Urinary bladder (tissue), 3 donors: ENCODE measurements at regions not wholly inside any gene's neighbourhood (a gene's known extent, or its start where the extent isn't known, plus 50 kb on each side); places are given as distances from the start of the nearest gene placed in this dataset.
"Not testable (repeated sequence)": the region's sequence is repeated elsewhere in the genome, so short reads cannot be mapped to it uniquely, and the experiment has no call there.

Source experiments
- DNase-seq: peaks from one replicate; pipeline ENCODE4 v3.0.0-alpha.2; 2015; ENCODE audit errors: extremely low spot score
- H3K27ac ChIP-seq: one replicate; pipeline ENCODE4 v1.5.1; 2013; ENCODE audit warnings: low read depth, mild to moderate bottlenecking, moderate library complexity
- H3K36me3 ChIP-seq: one replicate; pipeline ENCODE4 v1.6.1; 2013; ENCODE audit warnings: mild to moderate bottlenecking, moderate library complexity; ENCODE audit not compliant: insufficient read depth
- H3K4me1 ChIP-seq: one replicate; pipeline ENCODE4 v1.6.1; 2013; ENCODE audit warnings: mild to moderate bottlenecking, moderate library complexity; ENCODE audit not compliant: insufficient read depth
- H3K4me3 ChIP-seq: one replicate; pipeline ENCODE4 v1.5.1; 2013; ENCODE audit warnings: low read depth, low read length
- WGBS: extraction: QIAGEN DNeasy Blood & Tissue Kit; methylation state at CpG from one replicate; pipeline ENCODE4 v1.1.7; 2013; 5-methylcytosine and 5-hydroxymethylcytosine counted together
- donor health status: healthy with polysubstance abuse.
- donor health status: healthy.

DNA sequence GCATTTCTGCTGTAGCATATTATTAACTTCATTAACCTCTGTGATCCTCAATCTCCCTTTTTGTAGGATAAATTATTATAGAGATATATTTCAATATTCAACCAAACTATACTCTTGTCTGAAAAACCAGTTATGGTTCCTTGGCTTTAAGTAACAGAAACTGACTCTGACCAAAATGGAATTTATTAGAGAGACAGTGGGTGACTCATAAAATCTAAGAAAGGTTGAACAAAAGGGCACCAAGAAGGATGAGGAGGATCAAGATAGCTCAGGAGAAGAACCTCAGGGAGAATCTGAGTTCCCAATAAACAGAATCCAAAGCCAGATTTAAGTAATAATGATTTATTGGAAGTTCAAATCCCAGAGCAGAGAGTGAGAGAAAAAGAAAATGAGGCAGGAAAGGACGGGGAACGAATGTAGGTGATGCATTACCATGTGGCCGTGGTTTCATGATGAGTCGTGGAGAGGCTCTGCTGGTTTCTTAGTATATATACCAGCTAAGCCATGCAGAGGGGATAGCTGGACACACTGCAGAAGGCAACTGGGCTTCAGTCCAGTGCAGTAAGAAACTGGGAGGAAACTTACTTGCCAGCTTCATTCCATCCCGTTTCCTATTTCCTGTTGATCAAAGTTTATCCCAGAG is 151.5 kb upstream of the GOT2 start:
- Histone ChIP-seq H3K4me3 (no peak overlapping the region), H3K4me1 (no peaks in the 10 kb centered on the region), H3K36me3 (no peaks in the 10 kb centered on the region), H3K27ac (no peak overlapping the region)
- no peak for DNase-seq
- WGBS = 70% methylated on average over 5 of the region's 5 CpGs

- DNase-seq = no peak
- Histone ChIP-seq H3K4me3 (no peak overlapping the region), H3K36me3 (no peaks in the 10 kb centered on the region), H3K27ac (no peak overlapping the region), H3K4me1 (no peaks in the 10 kb centered on the region)
These were observed 150.0 kb upstream of the GOT2 start for GRCh38 chr16:58884141-58884540.

GRCh38 chr16:58883131-58883530 is 149.0 kb upstream of the GOT2 start:
- no peak for DNase-seq
- no peaks in the 10 kb centered on the region for H3K4me1 ChIP-seq
- H3K4me3 ChIP-seq = no peak overlapping the region
- H3K36me3 ChIP-seq = no peaks in the 10 kb centered on the region
- H3K27ac ChIP-seq = no peak overlapping the region
- WGBS = 89% methylated on average over 3 of the region's 3 CpGs

DNA sequence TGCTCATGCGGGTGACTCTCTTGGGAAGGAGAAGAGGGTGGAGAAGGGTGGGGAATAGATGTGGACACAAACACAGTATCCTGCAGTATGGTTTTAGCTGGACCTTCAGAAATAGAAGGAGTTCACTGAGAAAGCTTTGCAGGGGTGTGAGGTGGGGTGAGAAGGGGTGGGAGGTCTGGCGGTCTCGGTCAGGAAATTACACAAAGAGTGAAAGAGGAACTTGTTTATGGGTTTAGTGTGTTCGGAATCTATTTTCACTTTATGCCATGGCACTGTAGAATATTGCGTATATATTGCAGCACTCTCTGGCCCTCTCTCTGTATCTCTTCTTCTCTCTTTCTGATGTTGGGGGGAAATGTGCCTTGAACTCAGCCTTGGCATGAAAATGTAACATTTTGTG is 148.2 kb upstream of the GOT2 start:
- 78% methylated on average over 5 of the region's 5 CpGs for WGBS
- no peak for DNase-seq
- Histone ChIP-seq H3K4me1 (no peaks in the 10 kb centered on the region), H3K36me3 (no peaks in the 10 kb centered on the region), H3K27ac (no peak overlapping the region), H3K4me3 (no peak overlapping the region)

GRCh38 chr16:58878641-58879040 is 144.5 kb upstream of the GOT2 start:
- H3K27ac ChIP-seq, H3K4me1 ChIP-seq, H3K4me3 ChIP-seq, H3K36me3 ChIP-seq, DNase-seq: not testable (repeated sequence)
- 90% methylated on average over 11 of the region's 11 CpGs for WGBS

GRCh38 chr16:58866935-58867334 is 132.8 kb upstream of the GOT2 start:
- 81% methylated on average over 3 of the region's 3 CpGs for WGBS
- no peak overlapping the region for H3K27ac ChIP-seq

GRCh38 chr16:58863761-58864160 is 129.6 kb upstream of the GOT2 start:
- H3K36me3 ChIP-seq = no peaks in the 10 kb centered on the region
- 36% methylated on average over 1 of the region's 1 CpG for WGBS
- no peak overlapping the region for H3K27ac ChIP-seq
- no peak for DNase-seq
- H3K4me3 ChIP-seq = no peak overlapping the region
- no peaks in the 10 kb centered on the region for H3K4me1 ChIP-seq

More at GRCh38 chr16:58866935-58867334, 132.8 kb upstream of the GOT2 start:
- H3K4me1 ChIP-seq = no peaks in the 10 kb centered on the region
- H3K36me3 ChIP-seq = no peaks in the 10 kb centered on the region
- DNase-seq = no peak
- H3K4me3 ChIP-seq = no peak overlapping the region

DNA sequence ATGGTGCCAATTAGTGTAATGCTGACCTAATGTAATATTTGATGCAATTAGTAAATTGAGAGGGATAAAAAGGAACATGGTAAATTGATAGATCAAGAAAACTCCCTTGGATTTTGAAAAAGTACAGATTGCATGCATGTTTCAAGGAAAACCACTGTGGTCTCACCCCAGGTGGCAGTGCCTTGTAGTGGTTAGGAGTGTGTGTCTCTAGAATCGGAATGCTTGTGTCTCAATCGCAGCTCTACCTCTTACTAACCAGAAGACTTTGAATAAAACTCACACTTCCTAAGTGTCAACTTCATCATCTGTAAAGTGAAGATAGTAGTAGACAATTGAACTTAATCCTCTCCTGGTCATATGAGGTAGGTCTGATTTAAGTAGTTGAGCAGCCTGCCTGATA is 128.9 kb upstream of the GOT2 start:
- no peak overlapping the region for H3K4me3 ChIP-seq
- DNase-seq = no peak
- no peak overlapping the region for H3K27ac ChIP-seq
- H3K4me1 ChIP-seq = no peaks in the 10 kb centered on the region
- no peaks in the 10 kb centered on the region for H3K36me3 ChIP-seq
- 84% methylated on average over 2 of the region's 2 CpGs for WGBS

GRCh38 chr16:58862334-58863021 is 128.4 kb upstream of the GOT2 start:
- no peak for DNase-seq
- no peaks in the 10 kb centered on the region for H3K36me3 ChIP-seq
- no peaks in the 10 kb centered on the region for H3K4me1 ChIP-seq
- H3K27ac ChIP-seq = no peak overlapping the region
- 36% methylated on average over 9 of the region's 9 CpGs for WGBS
- H3K4me3 ChIP-seq = no peak overlapping the region

- Histone ChIP-seq H3K4me1 (no peaks in the 10 kb centered on the region), H3K4me3 (no peak overlapping the region), H3K36me3 (no peaks in the 10 kb centered on the region), H3K27ac (no peak overlapping the region)
- 55% methylated on average over 6 of the region's 6 CpGs for WGBS
- no peak for DNase-seq
These were observed 126.0 kb upstream of the GOT2 start for GRCh38 chr16:58859958-58860669.

DNA sequence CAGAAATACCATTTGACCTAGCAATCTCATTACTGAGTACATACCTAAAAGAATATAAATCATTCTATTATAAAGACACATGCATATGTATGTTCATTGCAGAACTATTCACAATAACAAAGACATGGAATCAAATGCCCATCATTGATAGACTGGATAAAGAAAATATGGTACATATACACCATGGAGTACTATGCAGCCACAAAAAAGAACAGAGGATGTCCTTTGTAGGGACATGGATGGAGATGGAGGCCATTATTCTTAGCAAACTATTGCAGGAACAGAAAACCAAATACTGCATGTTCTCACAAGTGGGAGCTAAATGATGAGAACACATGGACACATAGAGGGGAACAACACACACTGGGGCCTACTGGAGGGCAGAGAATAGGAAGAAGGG is 124.5 kb upstream of the GOT2 start:
- not testable (repeated sequence) for H3K27ac ChIP-seq, H3K4me3 ChIP-seq, H3K4me1 ChIP-seq, H3K36me3 ChIP-seq, DNase-seq

DNA sequence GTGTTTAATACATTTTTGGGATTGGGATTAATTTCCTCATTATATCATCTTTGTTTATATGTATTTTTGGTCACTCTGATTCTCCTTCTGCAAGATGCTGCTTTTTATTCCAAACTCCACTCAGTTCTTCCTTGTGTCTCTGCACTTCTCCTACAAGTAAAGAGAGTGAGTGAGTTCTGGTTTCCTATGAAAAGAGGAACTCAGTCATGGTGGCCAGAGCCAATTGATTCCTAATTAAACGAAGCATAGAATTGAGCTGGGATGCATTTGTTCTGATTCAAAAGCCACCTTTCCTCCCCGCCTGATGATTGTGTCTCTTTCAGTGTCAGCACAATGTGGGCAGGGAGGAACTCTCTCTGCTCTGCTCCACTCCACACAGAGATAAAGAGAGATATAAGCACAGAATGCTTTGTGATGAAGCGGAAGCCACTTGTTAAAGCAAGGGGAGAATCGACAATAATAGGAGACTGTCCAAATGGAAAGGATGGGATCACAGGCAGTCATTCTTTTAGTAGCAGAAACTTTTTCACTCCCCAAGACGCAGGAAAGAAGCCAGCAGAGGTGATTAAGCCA is 121.3 kb upstream of the GOT2 start:
- no peak for DNase-seq
- Histone ChIP-seq H3K27ac (no peak overlapping the region), H3K4me3 (no peak overlapping the region), H3K4me1 (no peaks in the 10 kb centered on the region), H3K36me3 (no peaks in the 10 kb centered on the region)
- 71% methylated on average over 5 of the region's 5 CpGs for WGBS

GRCh38 chr16:58853854-58854791 is 120.0 kb upstream of the GOT2 start:
- no peaks in the 10 kb centered on the region for H3K4me1 ChIP-seq
- 61% methylated on average over 6 of the region's 6 CpGs for WGBS
- H3K4me3 ChIP-seq = no peak overlapping the region
- no peak for DNase-seq
- H3K36me3 ChIP-seq = no peaks in the 10 kb centered on the region
- no peak overlapping the region for H3K27ac ChIP-seq
